Peyer's patch (tissue), 4 donors: ENCODE measurements at regions not wholly inside any gene's neighbourhood (a gene's known extent, or its start where the extent isn't known, plus 50 kb on each side); places are given as distances from the start of the nearest gene placed in this dataset.

Source experiments
- POLR2A ChIP-seq, 2 donors: fragments of 450-650 bp; IDR thresholded peaks; one replicate each; pipeline ENCODE4 v1.5.1; 2017; ENCODE audit warnings: antibody characterized with exemption in 2 of 2, mild to moderate bottlenecking in 2 of 2, moderate library complexity in 2 of 2
- TF ChIP-seq, protein P1 (sequence below), 6 experiments: fragments of 450-650 bp in 4 of 6; fragments of 200-600 bp in 2 of 6; sonication (generic) in 1 of 6; IDR thresholded peaks; one replicate each; pipeline ENCODE4 v1.5.1; 2017 to 2019; ENCODE audit warnings: antibody characterized with exemption in 6 of 6, mild to moderate bottlenecking in 3 of 6, moderate library complexity in 1 of 6

DNA sequence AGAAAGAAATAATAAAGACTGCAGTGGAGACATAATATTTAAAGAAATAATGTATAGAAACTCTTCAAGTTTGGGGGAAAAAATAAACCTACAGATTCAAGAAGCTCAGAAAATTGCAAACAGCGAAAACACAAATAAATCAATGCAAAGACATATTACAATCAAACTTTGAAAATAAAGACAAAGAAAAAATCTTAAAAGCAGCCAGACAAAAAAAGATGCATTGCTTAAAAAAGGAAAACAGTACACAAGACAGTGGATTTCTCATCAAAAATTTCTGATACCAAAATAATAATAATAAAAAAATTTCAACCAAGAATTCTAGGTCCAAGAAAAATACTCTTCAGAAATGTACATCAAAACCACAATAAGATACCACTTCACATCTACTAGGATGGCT is 681.0 kb downstream of the UQCRFS1 start:
- no peak for TF ChIP-seq POLR2A (IDR thresholded peaks at IDR 0.05)
- TF ChIP-seq, protein P1, sequence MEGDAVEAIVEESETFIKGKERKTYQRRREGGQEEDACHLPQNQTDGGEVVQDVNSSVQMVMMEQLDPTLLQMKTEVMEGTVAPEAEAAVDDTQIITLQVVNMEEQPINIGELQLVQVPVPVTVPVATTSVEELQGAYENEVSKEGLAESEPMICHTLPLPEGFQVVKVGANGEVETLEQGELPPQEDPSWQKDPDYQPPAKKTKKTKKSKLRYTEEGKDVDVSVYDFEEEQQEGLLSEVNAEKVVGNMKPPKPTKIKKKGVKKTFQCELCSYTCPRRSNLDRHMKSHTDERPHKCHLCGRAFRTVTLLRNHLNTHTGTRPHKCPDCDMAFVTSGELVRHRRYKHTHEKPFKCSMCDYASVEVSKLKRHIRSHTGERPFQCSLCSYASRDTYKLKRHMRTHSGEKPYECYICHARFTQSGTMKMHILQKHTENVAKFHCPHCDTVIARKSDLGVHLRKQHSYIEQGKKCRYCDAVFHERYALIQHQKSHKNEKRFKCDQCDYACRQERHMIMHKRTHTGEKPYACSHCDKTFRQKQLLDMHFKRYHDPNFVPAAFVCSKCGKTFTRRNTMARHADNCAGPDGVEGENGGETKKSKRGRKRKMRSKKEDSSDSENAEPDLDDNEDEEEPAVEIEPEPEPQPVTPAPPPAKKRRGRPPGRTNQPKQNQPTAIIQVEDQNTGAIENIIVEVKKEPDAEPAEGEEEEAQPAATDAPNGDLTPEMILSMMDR (IDR thresholded peaks at IDR 0.05), result no peak
